ENCODE measurements at regions not wholly inside any gene's neighbourhood (a gene's known extent, or its start where the extent isn't known, plus 50 kb on each side); places are given as distances from the start of the nearest gene placed in this dataset.

GRCh38 chr20:57857969-57858368 lies 148.2 kb upstream of the PMEPA1 start:
- Histone ChIP-seq H3K27ac (no peak overlapping the region), H3K36me3 (no peaks in the 10 kb centered on the region), H3K4me1 (no peaks in the 10 kb centered on the region), H3K27me3 (ENCODE audit: low read depth) (peaks cover 3% of the 10 kb centered on the region), H3K4me3 (no peak overlapping the region), H3K9me3 (no peaks in the 10 kb centered on the region)
- no peak for TF ChIP-seq CTCF (IDR thresholded peaks at IDR 0.05)
- intact Hi-C loops (cut with DNase I), result no loop called here
- ATAC-seq, result no peak
- DNase-seq, result no peak

GRCh38 chr20:57857118-57857517 lies 147.3 kb upstream of the PMEPA1 start:
- no peak for TF ChIP-seq CTCF (IDR thresholded peaks at IDR 0.05)
- no peaks in the 10 kb centered on the region for H3K4me1 ChIP-seq
- no peak for DNase-seq
- intact Hi-C loops (cut with DNase I), result no loop called here
- no peaks in the 10 kb centered on the region for H3K9me3 ChIP-seq
- H3K27ac ChIP-seq, result no peak overlapping the region
- no peak overlapping the region for H3K4me3 ChIP-seq
- H3K27me3 ChIP-seq (ENCODE audit: low read depth), result no peaks in the 10 kb centered on the region
- no peak for ATAC-seq
- H3K36me3 ChIP-seq, result no peaks in the 10 kb centered on the region

GRCh38 chr20:57856658-57857057 lies 146.8 kb upstream of the PMEPA1 start:
- Histone ChIP-seq H3K27ac (no peak overlapping the region), H3K36me3 (no peaks in the 10 kb centered on the region), H3K4me1 (no peaks in the 10 kb centered on the region), H3K9me3 (no peaks in the 10 kb centered on the region), H3K27me3 (ENCODE audit: low read depth) (no peaks in the 10 kb centered on the region), H3K4me3 (no peak overlapping the region)
- intact Hi-C loops (cut with DNase I), result no loop called here
- ATAC-seq (no peak), DNase-seq (no peak)
- no peak for TF ChIP-seq CTCF (IDR thresholded peaks at IDR 0.05)

GRCh38 chr20:57851796-57852195 lies 142.0 kb upstream of the PMEPA1 start:
- intact Hi-C loops (cut with DNase I), result no loop called here
- H3K4me1 ChIP-seq, result no peaks in the 10 kb centered on the region
- H3K36me3 ChIP-seq, result no peaks in the 10 kb centered on the region
- no peaks in the 10 kb centered on the region for H3K27me3 ChIP-seq (ENCODE audit: low read depth)
- DNase-seq (no peak), ATAC-seq (no peak)
- H3K27ac ChIP-seq, result no peak overlapping the region
- no peaks in the 10 kb centered on the region for H3K9me3 ChIP-seq
- H3K4me3 ChIP-seq, result no peak overlapping the region
- TF ChIP-seq CTCF (IDR thresholded peaks at IDR 0.05), result no peak

GRCh38 chr20:57851025-57851682 lies 141.3 kb upstream of the PMEPA1 start:
- Histone ChIP-seq H3K27ac (no peak overlapping the region), H3K4me3 (no peak overlapping the region), H3K4me1 (no peaks in the 10 kb centered on the region), H3K36me3 (no peaks in the 10 kb centered on the region), H3K27me3 (ENCODE audit: low read depth) (no peaks in the 10 kb centered on the region), H3K9me3 (no peaks in the 10 kb centered on the region)
- ATAC-seq (no peak), DNase-seq (no peak)
- intact Hi-C loops (cut with DNase I), result no loop called here
- no peak for TF ChIP-seq CTCF (IDR thresholded peaks at IDR 0.05)
